Stromal cell of bone marrow (primary cell): ENCODE measurements at regions not wholly inside any gene's neighbourhood (a gene's known extent, or its start where the extent isn't known, plus 50 kb on each side); places are given as distances from the start of the nearest gene placed in this dataset.

Experiments used
- DNase-seq: peaks from one replicate; pipeline ENCODE4 v3.0.0-alpha.2; 2012; ENCODE audit warnings: low read depth

GRCh38 chr3:111311709-111312235 lies 230.2 kb upstream of the CD96 start:
- DNase-seq: no peak

GRCh38 chr3:111314181-111314873 lies 227.7 kb upstream of the CD96 start:
- no peak for DNase-seq

GRCh38 chr3:111314898-111315297 lies 227.1 kb upstream of the CD96 start:
- DNase-seq: no peak

GRCh38 chr3:111315930-111316587 lies 225.9 kb upstream of the CD96 start:
- DNase-seq: peak; percentile 18

GRCh38 chr3:111318289-111318688 lies 223.7 kb upstream of the CD96 start:
- no peak for DNase-seq

- no peak for DNase-seq
Observed at GRCh38 chr3:111319598-111319997, 222.4 kb upstream of the CD96 start.

- no peak for DNase-seq
Observed at GRCh38 chr3:111321786-111322185, 220.2 kb upstream of the CD96 start.

- no peak for DNase-seq
Observed at GRCh38 chr3:111323019-111323418, 219.0 kb upstream of the CD96 start.

GRCh38 chr3:111324151-111324550 lies 217.8 kb upstream of the CD96 start:
- DNase-seq: no peak

- DNase-seq: no peak
Observed at GRCh38 chr3:111324645-111325044, 217.4 kb upstream of the CD96 start.

GRCh38 chr3:111325160-111325718 lies 216.8 kb upstream of the CD96 start:
- no peak for DNase-seq

GRCh38 chr3:111326144-111326995 lies 215.6 kb upstream of the CD96 start:
- no peak for DNase-seq

GRCh38 chr3:111331306-111331705 lies 210.7 kb upstream of the CD96 start:
- DNase-seq: no peak

- no peak for DNase-seq
Observed at GRCh38 chr3:111331912-111332311, 210.1 kb upstream of the CD96 start.

GRCh38 chr3:111332488-111333080 lies 209.4 kb upstream of the CD96 start:
- DNase-seq: no peak

GRCh38 chr3:111333642-111334041 lies 208.4 kb upstream of the CD96 start:
- no peak for DNase-seq

- no peak for DNase-seq
Observed at GRCh38 chr3:111335512-111336303, 206.3 kb upstream of the CD96 start.

- DNase-seq: no peak
Observed at GRCh38 chr3:111336511-111336910, 205.5 kb upstream of the CD96 start.

GRCh38 chr3:111338059-111338698 lies 203.8 kb upstream of the CD96 start:
- peak; percentile 60 for DNase-seq

GRCh38 chr3:111339017-111339416 lies 203.0 kb upstream of the CD96 start:
- no peak for DNase-seq

GRCh38 chr3:111351334-111351733 lies 190.7 kb upstream of the CD96 start:
- no peak for DNase-seq
